ENCODE measurements at regions not wholly inside any gene's neighbourhood (a gene's known extent, or its start where the extent isn't known, plus 50 kb on each side); places are given as distances from the start of the nearest gene placed in this dataset.
A peak's percentile ranks its signal among the peaks of the same experiment; 100 is the strongest.

DNA sequence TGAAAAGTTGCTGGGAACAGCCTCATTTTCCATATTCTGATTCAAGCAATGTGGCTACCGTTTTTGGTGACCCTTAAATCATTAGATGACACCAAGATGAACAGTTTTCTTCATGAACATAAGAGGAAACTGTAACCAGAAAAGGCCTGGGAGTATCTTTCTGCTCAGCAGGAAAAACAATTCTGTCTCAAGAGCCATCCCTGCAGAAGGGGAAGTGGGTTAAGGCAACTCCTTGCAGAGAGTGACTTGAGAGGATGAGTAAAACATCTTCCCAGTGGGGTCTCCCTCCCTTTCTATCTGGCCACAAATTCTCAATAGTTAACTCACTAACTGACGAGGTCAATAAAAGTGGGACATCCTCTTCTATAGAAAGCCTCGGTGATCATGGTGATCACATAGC, 187.6 kb upstream of the NRIP1 start:
- no peak overlapping the region for H3K4me3 ChIP-seq (replicated peaks in 1 of 3; ENCODE audit: low read depth in 2 of 3, low read length in 3 of 3)
- H3K36me3 Mint-ChIP-seq: no peaks in the 10 kb centered on the region
- no peaks in the 10 kb centered on the region for H3K36me3 ChIP-seq (replicated peaks in 1 of 2; ENCODE audit: control insufficient read depth in 1 of 2, insufficient read depth in 2 of 2, low read length in 2 of 2)
- H3K27ac Mint-ChIP-seq: peak overlapping the region in 2 of 7 donors; percentile 1 to 7
- no peaks in the 10 kb centered on the region for H4K20me1 ChIP-seq (ENCODE audit: insufficient read depth, low read length)
- peak overlapping the region; percentile 41 for H2AFZ ChIP-seq (ENCODE audit: insufficient read depth, low read depth, low read length, poor library complexity, severe bottlenecking)
- no peak overlapping the region for H3K9ac ChIP-seq (ENCODE audit: insufficient read depth, low read length, poor library complexity, severe bottlenecking)
- H3K27ac ChIP-seq (ENCODE audit: low read depth in 1 of 2, low read length in 2 of 2): no peak overlapping the region
- H3K9me3 ChIP-seq (replicated peaks in 1 of 2; ENCODE audit: control insufficient read depth in 1 of 2, insufficient read depth in 1 of 2, low read length in 2 of 2): no peaks in the 10 kb centered on the region
- peaks cover 0 to 4% (median 0%) of the 10 kb centered on the region in 7 donors for H3K9me3 Mint-ChIP-seq
- 0% methylated on average over 1 of the region's 3 CpGs for WGBS (ENCODE audit: insufficient coverage)
- intact Hi-C loops (cut with micrococcal nuclease): no loop called here
- peaks cover 0 to 5% (median 0%) of the 10 kb centered on the region in 3 donors for H3K27me3 Mint-ChIP-seq (ENCODE audit: low read depth in 3 of 3)
- no peaks in the 10 kb centered on the region for H3K27me3 ChIP-seq (ENCODE audit: control insufficient read depth in 2 of 2, insufficient read depth in 2 of 2, low read length in 2 of 2)
- DNase-seq: peak; percentile 20 to 44 (median 43)
- TF ChIP-seq, protein P1, sequence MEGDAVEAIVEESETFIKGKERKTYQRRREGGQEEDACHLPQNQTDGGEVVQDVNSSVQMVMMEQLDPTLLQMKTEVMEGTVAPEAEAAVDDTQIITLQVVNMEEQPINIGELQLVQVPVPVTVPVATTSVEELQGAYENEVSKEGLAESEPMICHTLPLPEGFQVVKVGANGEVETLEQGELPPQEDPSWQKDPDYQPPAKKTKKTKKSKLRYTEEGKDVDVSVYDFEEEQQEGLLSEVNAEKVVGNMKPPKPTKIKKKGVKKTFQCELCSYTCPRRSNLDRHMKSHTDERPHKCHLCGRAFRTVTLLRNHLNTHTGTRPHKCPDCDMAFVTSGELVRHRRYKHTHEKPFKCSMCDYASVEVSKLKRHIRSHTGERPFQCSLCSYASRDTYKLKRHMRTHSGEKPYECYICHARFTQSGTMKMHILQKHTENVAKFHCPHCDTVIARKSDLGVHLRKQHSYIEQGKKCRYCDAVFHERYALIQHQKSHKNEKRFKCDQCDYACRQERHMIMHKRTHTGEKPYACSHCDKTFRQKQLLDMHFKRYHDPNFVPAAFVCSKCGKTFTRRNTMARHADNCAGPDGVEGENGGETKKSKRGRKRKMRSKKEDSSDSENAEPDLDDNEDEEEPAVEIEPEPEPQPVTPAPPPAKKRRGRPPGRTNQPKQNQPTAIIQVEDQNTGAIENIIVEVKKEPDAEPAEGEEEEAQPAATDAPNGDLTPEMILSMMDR (IDR thresholded peaks at IDR 0.05): no peak
- no peaks in the 10 kb centered on the region for H3K79me2 ChIP-seq (ENCODE audit: insufficient read depth, low read length)
- H3K4me2 ChIP-seq (replicated peaks; ENCODE audit: extremely low read depth, low read length, poor library complexity, severe bottlenecking): no peak overlapping the region
- peaks cover 20 to 22% of the 10 kb centered on the region in 2 donors for H3K4me1 ChIP-seq (ENCODE audit: control insufficient read depth in 1 of 2, insufficient read depth in 2 of 2, low read length in 2 of 2)
- H3K4me3 Mint-ChIP-seq: no peak overlapping the region
- peaks cover 27% of the 10 kb centered on the region for H3K4me1 Mint-ChIP-seq

DNA sequence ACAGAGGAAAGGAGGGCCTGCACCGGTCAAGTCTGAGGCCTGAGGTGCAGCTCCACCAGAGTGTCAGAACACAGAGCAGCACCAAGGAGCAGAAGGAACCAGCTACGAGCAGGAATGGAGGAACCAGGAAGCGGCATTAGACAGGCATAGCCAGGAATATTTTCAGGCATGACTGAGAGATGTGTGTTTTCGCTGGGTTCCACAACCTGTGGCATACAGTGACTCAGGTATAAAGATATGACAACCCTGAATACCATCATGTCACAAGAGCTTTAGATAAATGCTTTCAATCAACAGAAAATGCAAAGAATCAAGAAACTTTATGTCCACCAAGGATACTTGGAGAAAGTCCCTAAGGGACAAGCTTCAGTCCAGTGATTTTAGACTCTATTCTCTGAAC, 189.3 kb upstream of the NRIP1 start:
- no peaks in the 10 kb centered on the region for H3K36me3 ChIP-seq (replicated peaks in 1 of 2; ENCODE audit: control insufficient read depth in 1 of 2, insufficient read depth in 2 of 2, low read length in 2 of 2)
- H3K27ac Mint-ChIP-seq: no peak overlapping the region
- peaks cover 27% of the 10 kb centered on the region for H3K4me1 Mint-ChIP-seq
- H4K20me1 ChIP-seq (ENCODE audit: insufficient read depth, low read length): no peaks in the 10 kb centered on the region
- H3K27me3 ChIP-seq (ENCODE audit: control insufficient read depth in 2 of 2, insufficient read depth in 2 of 2, low read length in 2 of 2): no peaks in the 10 kb centered on the region
- intact Hi-C loops (cut with micrococcal nuclease): no loop called here
- H2AFZ ChIP-seq (ENCODE audit: insufficient read depth, low read depth, low read length, poor library complexity, severe bottlenecking): no peak overlapping the region
- H3K4me1 ChIP-seq (ENCODE audit: control insufficient read depth in 1 of 2, insufficient read depth in 2 of 2, low read length in 2 of 2): peaks cover 20 to 22% of the 10 kb centered on the region in 2 donors
- H3K27ac ChIP-seq (ENCODE audit: low read depth in 1 of 2, low read length in 2 of 2): no peak overlapping the region
- H3K27me3 Mint-ChIP-seq (ENCODE audit: low read depth in 3 of 3): peaks cover 0 to 3% (median 0%) of the 10 kb centered on the region in 3 donors
- H3K9me3 Mint-ChIP-seq: peaks cover 0 to 4% (median 0%) of the 10 kb centered on the region in 7 donors
- H3K79me2 ChIP-seq (ENCODE audit: insufficient read depth, low read length): no peaks in the 10 kb centered on the region
- no peak overlapping the region for H3K4me3 ChIP-seq (replicated peaks in 1 of 3; ENCODE audit: low read depth in 2 of 3, low read length in 3 of 3)
- H3K36me3 Mint-ChIP-seq: no peaks in the 10 kb centered on the region
- TF ChIP-seq, protein P1 (IDR thresholded peaks at IDR 0.05): no peak
- WGBS (ENCODE audit: insufficient coverage): 88% methylated on average over 1 of the region's 4 CpGs
- H3K4me2 ChIP-seq (replicated peaks; ENCODE audit: extremely low read depth, low read length, poor library complexity, severe bottlenecking): no peak overlapping the region
- H3K9me3 ChIP-seq (replicated peaks in 1 of 2; ENCODE audit: control insufficient read depth in 1 of 2, insufficient read depth in 1 of 2, low read length in 2 of 2): no peaks in the 10 kb centered on the region
- H3K4me3 Mint-ChIP-seq: no peak overlapping the region
- no peak for DNase-seq
- no peak overlapping the region for H3K9ac ChIP-seq (ENCODE audit: insufficient read depth, low read length, poor library complexity, severe bottlenecking)

Measured in CD14-positive monocyte (primary cell).